ENCODE measurements at regions not wholly inside any gene's neighbourhood (a gene's known extent, or its start where the extent isn't known, plus 50 kb on each side); places are given as distances from the start of the nearest gene placed in this dataset.
"Not testable (repeated sequence)": the region's sequence is repeated elsewhere in the genome, so short reads cannot be mapped to it uniquely, and the experiment has no call there.

GRCh38 chr2:194021130-194021529 is 1635.9 kb upstream of the SLC39A10 start:
- TF ChIP-seq POLR2A (IDR thresholded peaks at IDR 0.05); CTCF (IDR thresholded peaks at IDR 0.05 in 8 of 11, conservative IDR thresholded peaks at IDR 0.05 in 3 of 11): not testable (repeated sequence)

Measured in spleen (tissue), 7 donors.